Adrenal gland (tissue), 9 donors: ENCODE measurements at regions not wholly inside any gene's neighbourhood (a gene's known extent, or its start where the extent isn't known, plus 50 kb on each side); places are given as distances from the start of the nearest gene placed in this dataset.

Experiments
- DNase-seq, 7 donors: peaks; one replicate each; pipeline ENCODE4 v3.0.0-alpha.2; 2019 to 2020
- H3K27ac ChIP-seq, 5 donors: fragments of 200-600 bp; sonication (generic) in 4 of 5; 1 replicate in 3 of 5; 2 replicates in 2 of 5; pipeline versions ENCODE4 v1.5.1 to v1.8.0; 2016 to 2020; ENCODE audit warnings: mild to moderate bottlenecking in 1 of 5
- H3K27me3 ChIP-seq: fragments of 200-600 bp; 2 replicates; pipeline ENCODE4 v1.8.0; 2021
- H3K36me3 ChIP-seq, 2 donors: fragments of 200-600 bp; replicated peaks in 1 of 2; 1 replicate in 1 of 2; 2 replicates in 1 of 2; pipeline versions ENCODE4 v1.5.1 to v1.8.0; 2018 to 2022
- H3K4me1 ChIP-seq, 2 donors: fragments of 200-600 bp; replicated peaks in 1 of 2; 1 replicate in 1 of 2; 2 replicates in 1 of 2; pipeline versions ENCODE4 v1.5.1 to v1.8.0; 2018 to 2021
- H3K4me3 ChIP-seq, 4 donors: fragments of 200-600 bp; sonication (generic) in 3 of 4; one replicate each; pipeline ENCODE4 v1.5.1; 2016 to 2018
- H3K9me3 ChIP-seq, 3 donors: fragments of 200-600 bp; sonication (generic) in 1 of 3; replicated peaks in 1 of 3; 1 replicate in 2 of 3; 2 replicates in 1 of 3; pipeline versions ENCODE4 v1.5.1 to v1.8.0; 2016 to 2021
- CTCF ChIP-seq, 6 experiments: fragments of 450-650 bp in 4 of 6; fragments of 200-600 bp in 2 of 6; sonication (generic) in 1 of 6; IDR thresholded peaks; 1 replicate in 5 of 6; 2 replicates in 1 of 6; pipeline versions ENCODE4 v1.5.1 to v1.8.0; 2016 to 2021; ENCODE audit warnings: antibody characterized with exemption in 6 of 6, mild to moderate bottlenecking in 2 of 6, moderate library complexity in 1 of 6
- POLR2A ChIP-seq, 2 donors: fragments of 450-650 bp; IDR thresholded peaks; one replicate each; pipeline ENCODE4 v1.6.1; 2017; ENCODE audit warnings: antibody characterized with exemption in 2 of 2, mild to moderate bottlenecking in 2 of 2, moderate library complexity in 1 of 2
- WGBS, 4 donors: extraction: QIAGEN DNeasy Blood & Tissue Kit in 2 of 4; methylation state at CpG; one replicate each; pipeline versions ENCODE4 v1.1.5 to v1.1.7; 2013 to 2017; 5-methylcytosine and 5-hydroxymethylcytosine counted together
- intact Hi-C, 2 donors: fragments of 100-400 bp; cut with DNase I; formaldehyde crosslinking; loops; one replicate each; pipeline versions ENCODE4 v1.14.1 to v1.15.0; 2022 to 2023
- donor health status: healthy with polysubstance abuse.
- donor health status: Bipolar disorder and iron deficiency.
- donor health status: DM: yes; HTN: yes; CAD: no.
- donor health status: DM: no; HTN: no; CAD: no.
- donor health status: DM: no; HTN: no; CAD: no.

GRCh38 chr13:89136678-89137077 lies 1465.5 kb downstream of the SLITRK5 start:
- H3K4me3 ChIP-seq: no peak overlapping the region
- no peak overlapping the region for H3K27ac ChIP-seq
- 48 to 54% (median 51%) methylated on average over 3 of the region's 3 CpGs for WGBS, 4 donors
- no peaks in the 10 kb centered on the region for H3K27me3 ChIP-seq
- no peak for TF ChIP-seq POLR2A (IDR thresholded peaks at IDR 0.05)
- no peak for TF ChIP-seq CTCF (IDR thresholded peaks at IDR 0.05)
- H3K36me3 ChIP-seq: no peaks in the 10 kb centered on the region
- no peak for DNase-seq
- intact Hi-C loops: no loop called here
- no peaks in the 10 kb centered on the region for H3K4me1 ChIP-seq
- H3K9me3 ChIP-seq: no peaks in the 10 kb centered on the region

- intact Hi-C loops: no loop called here
- no peaks in the 10 kb centered on the region for H3K4me1 ChIP-seq
- H3K9me3 ChIP-seq: peaks cover 0 to 12% (median 0%) of the 10 kb centered on the region in 3 donors
- no peak for TF ChIP-seq CTCF (IDR thresholded peaks at IDR 0.05)
- no peak for TF ChIP-seq POLR2A (IDR thresholded peaks at IDR 0.05)
- H3K4me3 ChIP-seq: no peak overlapping the region
- H3K27me3 ChIP-seq: no peaks in the 10 kb centered on the region
- no peak overlapping the region for H3K27ac ChIP-seq
- H3K36me3 ChIP-seq: no peaks in the 10 kb centered on the region
- peak in 1 of 7 donors; percentile 10 for DNase-seq
Observed at GRCh38 chr13:89150362-89150761, 1479.2 kb downstream of the SLITRK5 start.

- no peak for DNase-seq
- H3K27ac ChIP-seq: no peak overlapping the region
- WGBS, 4 donors: 86 to 92% (median 90%) methylated on average over 5 of the region's 5 CpGs
- H3K4me3 ChIP-seq: no peak overlapping the region
- H3K4me1 ChIP-seq: no peaks in the 10 kb centered on the region
- no peaks in the 10 kb centered on the region for H3K27me3 ChIP-seq
- intact Hi-C loops: no loop called here
- no peaks in the 10 kb centered on the region for H3K9me3 ChIP-seq
- TF ChIP-seq POLR2A (IDR thresholded peaks at IDR 0.05) (no peak), CTCF (IDR thresholded peaks at IDR 0.05) (no peak)
- no peaks in the 10 kb centered on the region for H3K36me3 ChIP-seq
Observed at GRCh38 chr13:89153941-89154340, 1482.8 kb downstream of the SLITRK5 start.

GRCh38 chr13:89163096-89163495 lies 1491.9 kb downstream of the SLITRK5 start:
- no peak overlapping the region for H3K4me3 ChIP-seq
- no peak for DNase-seq
- no peaks in the 10 kb centered on the region for H3K27me3 ChIP-seq
- H3K36me3 ChIP-seq: no peaks in the 10 kb centered on the region
- TF ChIP-seq CTCF (IDR thresholded peaks at IDR 0.05): no peak
- TF ChIP-seq POLR2A (IDR thresholded peaks at IDR 0.05): no peak
- H3K27ac ChIP-seq: no peak overlapping the region
- no peaks in the 10 kb centered on the region for H3K9me3 ChIP-seq
- H3K4me1 ChIP-seq: no peaks in the 10 kb centered on the region
- intact Hi-C loops: no loop called here
- 89 to 92% (median 91%) methylated on average over 16 of the region's 16 CpGs for WGBS, 4 donors
